22Rv1 (cell line): ENCODE measurements at regions not wholly inside any gene's neighbourhood (a gene's known extent, or its start where the extent isn't known, plus 50 kb on each side); places are given as distances from the start of the nearest gene placed in this dataset.

Experiments
- CTCF ChIP-seq: fragments of 450-650 bp; IDR thresholded peaks from 2 replicates; pipeline ENCODE4 v1.5.1; 2017; ENCODE audit warnings: mild to moderate bottlenecking
- ZFX ChIP-seq: fragments of 450-650 bp; IDR thresholded peaks from 2 replicates; pipeline ENCODE4 v1.6.1; 2017; ENCODE audit warnings: antibody characterized with exemption, borderline replicate concordance

GRCh38 chr2:204156456-204156855 is 219.9 kb downstream of the ICOS start:
- no peak for TF ChIP-seq CTCF
- no peak for TF ChIP-seq ZFX
